Trophoblast cell (in vitro differentiated cells and primary cell): ENCODE measurements at regions not wholly inside any gene's neighbourhood (a gene's known extent, or its start where the extent isn't known, plus 50 kb on each side); places are given as distances from the start of the nearest gene placed in this dataset.
"Not testable (repeated sequence)": the region's sequence is repeated elsewhere in the genome, so short reads cannot be mapped to it uniquely, and the experiment has no call there.

ENCODE experiments used
- DNase-seq, 2 donors: peaks; one replicate each; pipeline ENCODE4 v3.0.0-alpha.2; 2016
- H2AFZ ChIP-seq: 2 replicates; pipeline ENCODE4 v1.6.1; 2013; ENCODE audit warnings: low read length, moderate library complexity, mild to moderate bottlenecking; ENCODE audit not compliant: insufficient read depth, poor library complexity
- H2AK5ac ChIP-seq: 2 replicates; pipeline ENCODE4 v1.6.1; 2013; ENCODE audit warnings: mild to moderate bottlenecking, low read length
- H2BK120ac ChIP-seq: 2 replicates; pipeline ENCODE4 v1.6.1; 2013; ENCODE audit warnings: low read length, mild to moderate bottlenecking, moderate library complexity; ENCODE audit not compliant: insufficient read depth, poor library complexity
- H2BK12ac ChIP-seq: 2 replicates; pipeline ENCODE4 v1.6.1; 2013; ENCODE audit warnings: mild to moderate bottlenecking, low read length, moderate library complexity
- H2BK5ac ChIP-seq: 2 replicates; pipeline ENCODE4 v1.6.1; 2013; ENCODE audit warnings: low read length, low read depth, moderate library complexity, mild to moderate bottlenecking; ENCODE audit not compliant: poor library complexity
- H3K14ac ChIP-seq: 2 replicates; pipeline ENCODE4 v1.6.1; 2013; ENCODE audit warnings: mild to moderate bottlenecking, low read length
- H3K18ac ChIP-seq: 2 replicates; pipeline ENCODE4 v1.6.1; 2013; ENCODE audit warnings: mild to moderate bottlenecking, low read length
- H3K23ac ChIP-seq: 2 replicates; pipeline ENCODE4 v1.6.1; 2013; ENCODE audit warnings: low read length
- H3K27ac ChIP-seq: 2 replicates; pipeline ENCODE4 v1.5.1; 2013; ENCODE audit warnings: low read depth, mild to moderate bottlenecking, inconsistent platforms, low read length, moderate library complexity
- H3K27me3 ChIP-seq: 2 replicates; pipeline ENCODE4 v1.6.1; 2013; ENCODE audit warnings: inconsistent platforms, mild to moderate bottlenecking, low read length, moderate library complexity; ENCODE audit not compliant: insufficient read depth
- H3K36me3 ChIP-seq, 2 experiments: 1 replicate in 1 of 2; 2 replicates in 1 of 2; pipeline ENCODE4 v1.6.1; 2013; ENCODE audit warnings: low read length in 2 of 2, mild to moderate bottlenecking in 2 of 2, moderate library complexity in 1 of 2; ENCODE audit not compliant: insufficient read depth in 2 of 2, control insufficient read depth in 1 of 2
- H3K4ac ChIP-seq: 2 replicates; pipeline ENCODE4 v1.6.1; 2013; ENCODE audit warnings: low read depth, mild to moderate bottlenecking, low read length, moderate library complexity
- H3K4me1 ChIP-seq, 2 experiments: 1 replicate in 1 of 2; 2 replicates in 1 of 2; pipeline ENCODE4 v1.6.1; 2013; ENCODE audit warnings: low read length in 2 of 2, mild to moderate bottlenecking in 2 of 2, moderate library complexity in 1 of 2; ENCODE audit not compliant: insufficient read depth in 2 of 2, control insufficient read depth in 1 of 2
- H3K4me2 ChIP-seq: 2 replicates; pipeline ENCODE4 v1.6.1; 2013; ENCODE audit warnings: inconsistent platforms, mild to moderate bottlenecking, low read length, moderate library complexity
- H3K4me3 ChIP-seq: 2 replicates; pipeline ENCODE4 v1.5.1; 2013; ENCODE audit warnings: mild to moderate bottlenecking, low read depth, low read length, inconsistent platforms
- H3K79me1 ChIP-seq: one replicate; pipeline ENCODE4 v1.6.1; 2013; ENCODE audit warnings: low read length
- H3K79me2 ChIP-seq: 2 replicates; pipeline ENCODE4 v1.6.1; 2013; ENCODE audit warnings: low read length, mild to moderate bottlenecking; ENCODE audit not compliant: control insufficient read depth, insufficient read depth, poor library complexity
- H3K9ac ChIP-seq: 2 replicates; pipeline ENCODE4 v1.6.1; 2013; ENCODE audit warnings: mild to moderate bottlenecking, low read length
- H3K9me3 ChIP-seq: 2 replicates; pipeline ENCODE4 v1.6.1; 2013; ENCODE audit warnings: low read depth, mild to moderate bottlenecking, control low read depth, inconsistent platforms, low read length; ENCODE audit not compliant: insufficient read depth
- H4K12ac ChIP-seq: 2 replicates; pipeline ENCODE4 v1.6.1; 2013; ENCODE audit warnings: low read depth, mild to moderate bottlenecking, low read length, moderate library complexity
- H4K8ac ChIP-seq: 2 replicates; pipeline ENCODE4 v1.6.1; 2013; ENCODE audit warnings: low read depth, mild to moderate bottlenecking, low read length, moderate library complexity
- H4K91ac ChIP-seq: one replicate; pipeline ENCODE4 v1.6.1; 2013; ENCODE audit warnings: low read depth, mild to moderate bottlenecking, low read length, moderate library complexity
- WGBS: extraction: QIAGEN DNeasy Blood & Tissue Kit; methylation state at CpG from one replicate; pipeline ENCODE4 v1.1.7; 2013; ENCODE audit warnings: missing lambda C conversion rate; ENCODE audit not compliant: insufficient read length, insufficient coverage; ENCODE audit errors: extremely low coverage; 5-methylcytosine and 5-hydroxymethylcytosine counted together

DNA sequence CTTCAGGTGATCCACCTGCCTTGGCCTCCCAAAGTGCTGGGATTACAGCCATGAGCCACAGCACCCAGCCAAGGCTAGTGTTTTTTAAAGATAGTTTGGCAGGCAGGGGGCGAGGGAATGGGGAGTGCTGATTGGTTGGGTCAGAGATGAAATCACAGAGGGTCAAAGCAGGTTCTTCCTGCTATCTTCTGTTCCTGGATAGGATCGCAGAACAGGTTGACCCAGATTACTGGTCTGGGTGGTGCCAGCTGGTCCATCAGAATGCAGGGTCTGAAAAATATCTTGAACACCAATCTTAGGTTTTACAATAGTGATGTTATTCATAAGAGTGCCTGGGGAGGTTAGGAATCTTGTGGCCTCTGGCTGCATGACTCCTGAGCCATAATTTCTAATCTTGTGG, 272.2 kb downstream of the CD83 start:
- not testable (repeated sequence) for H2BK5ac ChIP-seq, H3K4me2 ChIP-seq, H3K14ac ChIP-seq, H3K27ac ChIP-seq, H2AK5ac ChIP-seq, H3K36me3 ChIP-seq, H4K12ac ChIP-seq, H3K27me3 ChIP-seq, H3K9ac ChIP-seq, H3K79me1 ChIP-seq, H2AFZ ChIP-seq, H3K9me3 ChIP-seq, H4K8ac ChIP-seq, H4K91ac ChIP-seq, H3K4me1 ChIP-seq, H3K4me3 ChIP-seq, H2BK120ac ChIP-seq, H3K4ac ChIP-seq, H3K18ac ChIP-seq, H2BK12ac ChIP-seq, H3K23ac ChIP-seq, H3K79me2 ChIP-seq
- no CpG with 5 or more reads among the region's 2 CpGs for WGBS
- peak; percentile 89 to 94 for DNase-seq

DNA sequence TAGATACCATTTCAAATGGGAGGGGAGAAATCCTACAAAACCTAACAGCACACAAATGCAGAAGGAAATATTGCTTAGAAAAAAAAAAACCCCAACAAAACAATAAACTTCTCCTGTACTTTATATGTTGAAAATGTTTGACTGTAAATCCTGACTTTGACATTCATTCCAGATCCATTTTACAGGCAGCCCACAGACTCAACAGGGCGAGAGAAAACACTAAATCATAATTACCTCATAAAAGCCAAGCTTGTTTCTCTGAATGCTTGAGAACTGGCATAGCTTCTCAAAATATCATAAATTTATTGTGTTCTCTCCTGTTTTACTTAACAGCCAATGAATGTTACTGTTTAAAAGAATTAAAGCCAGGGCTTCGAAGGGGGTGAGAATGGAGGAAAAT, 273.2 kb downstream of the CD83 start:
- Histone ChIP-seq H3K4me2 (no peak overlapping the region), H3K79me1 (no peaks in the 10 kb centered on the region), H2AK5ac (no peak overlapping the region), H3K23ac (no peak overlapping the region), H2BK120ac (no peak overlapping the region), H3K4me3 (no peak overlapping the region), H4K91ac (no peak overlapping the region), H2BK5ac (no peak overlapping the region), H4K12ac (no peak overlapping the region), H3K9me3 (no peaks in the 10 kb centered on the region), H3K4ac (no peak overlapping the region), H2BK12ac (no peak overlapping the region), H4K8ac (no peak overlapping the region), H3K4me1 (peaks cover 0 to 7% of the 10 kb centered on the region in 2 experiments), H3K18ac (no peak overlapping the region), H3K14ac (no peak overlapping the region), H2AFZ (no peak overlapping the region), H3K9ac (no peak overlapping the region), H3K36me3 (no peaks in the 10 kb centered on the region), H3K79me2 (no peaks in the 10 kb centered on the region), H3K27ac (no peak overlapping the region), H3K27me3 (no peaks in the 10 kb centered on the region)
- no peak for DNase-seq
- WGBS: no CpG with 5 or more reads among the region's 2 CpGs

DNA sequence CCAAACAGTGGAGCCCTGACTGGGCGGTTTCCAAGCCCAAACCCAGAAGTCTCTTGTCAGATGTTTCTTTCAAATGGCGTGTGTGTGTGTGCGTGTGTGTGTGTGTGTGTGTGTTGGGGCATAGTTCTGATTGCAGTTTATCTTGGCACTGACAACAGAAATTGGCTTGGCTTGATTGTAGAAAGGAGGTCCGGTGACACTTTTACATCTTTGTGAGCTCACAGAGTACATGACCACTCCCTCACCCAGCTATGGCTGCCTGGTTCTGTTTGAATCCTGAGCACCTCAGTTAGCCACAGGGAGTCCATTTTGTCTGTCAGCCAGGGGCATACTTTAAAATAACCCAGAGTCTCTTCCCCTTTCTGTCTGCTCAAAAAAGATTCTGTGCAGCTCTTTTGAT, 276.3 kb downstream of the CD83 start:
- H3K14ac ChIP-seq: no peak overlapping the region
- H3K4me2 ChIP-seq: no peak overlapping the region
- H4K91ac ChIP-seq: no peak overlapping the region
- no peaks in the 10 kb centered on the region for H3K79me1 ChIP-seq
- H3K4me3 ChIP-seq: no peak overlapping the region
- no peak overlapping the region for H2AK5ac ChIP-seq
- H2BK5ac ChIP-seq: no peak overlapping the region
- no peak overlapping the region for H3K4ac ChIP-seq
- H3K27ac ChIP-seq: no peak overlapping the region
- H4K8ac ChIP-seq: no peak overlapping the region
- no peak overlapping the region for H4K12ac ChIP-seq
- H3K9ac ChIP-seq: no peak overlapping the region
- H3K79me2 ChIP-seq: no peaks in the 10 kb centered on the region
- H3K36me3 ChIP-seq: no peaks in the 10 kb centered on the region
- no peak overlapping the region for H3K18ac ChIP-seq
- no peak overlapping the region for H2BK12ac ChIP-seq
- H3K27me3 ChIP-seq: no peaks in the 10 kb centered on the region
- H3K9me3 ChIP-seq: no peaks in the 10 kb centered on the region
- no peak overlapping the region for H2AFZ ChIP-seq
- no peak overlapping the region for H2BK120ac ChIP-seq
- H3K4me1 ChIP-seq: peaks cover 3 to 7% of the 10 kb centered on the region in 2 experiments
- no CpG with 5 or more reads among the region's 4 CpGs for WGBS
- DNase-seq: no peak
- no peak overlapping the region for H3K23ac ChIP-seq

DNA sequence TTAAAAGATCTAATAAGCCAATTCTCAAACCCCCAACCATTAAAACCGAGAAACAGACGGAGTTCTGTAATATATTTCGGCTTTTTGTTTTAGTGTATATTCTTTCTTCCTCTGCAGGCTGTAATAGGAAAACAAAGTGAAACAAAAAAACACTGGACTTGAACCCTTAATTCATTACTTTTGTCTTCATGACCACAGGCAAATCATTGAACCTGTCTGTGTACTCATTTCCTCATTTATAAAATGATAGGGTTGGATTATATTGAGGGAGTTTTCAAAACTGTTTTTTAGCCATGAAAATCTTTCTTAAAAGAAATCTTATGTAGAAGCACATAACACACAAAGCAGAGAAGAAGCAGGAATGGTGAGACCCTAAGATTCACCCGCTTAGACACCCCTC, 278.8 kb downstream of the CD83 start:
- no peak overlapping the region for H2AFZ ChIP-seq
- no CpG with 5 or more reads among the region's 4 CpGs for WGBS

More for the DNA sequence above, 278.8 kb downstream of the CD83 start:
- no peak overlapping the region for H2BK12ac ChIP-seq
- peaks cover 3 to 7% of the 10 kb centered on the region in 2 experiments for H3K4me1 ChIP-seq
- H3K27ac ChIP-seq: no peak overlapping the region
- H3K9me3 ChIP-seq: peaks cover under 1% of the 10 kb centered on the region
- no peak overlapping the region for H3K9ac ChIP-seq
- H3K36me3 ChIP-seq: no peaks in the 10 kb centered on the region
- H2AK5ac ChIP-seq: no peak overlapping the region
- no peaks in the 10 kb centered on the region for H3K79me1 ChIP-seq
- H3K4me3 ChIP-seq: no peak overlapping the region
- H4K91ac ChIP-seq: no peak overlapping the region
- no peaks in the 10 kb centered on the region for H3K79me2 ChIP-seq
- no peak overlapping the region for H3K4me2 ChIP-seq
- H2BK5ac ChIP-seq: no peak overlapping the region
- H2BK120ac ChIP-seq: no peak overlapping the region
- H3K14ac ChIP-seq: no peak overlapping the region
- no peak overlapping the region for H3K18ac ChIP-seq
- H3K23ac ChIP-seq: no peak overlapping the region
- H4K8ac ChIP-seq: no peak overlapping the region
- H3K4ac ChIP-seq: no peak overlapping the region
- H3K27me3 ChIP-seq: no peaks in the 10 kb centered on the region
- DNase-seq: no peak
- no peak overlapping the region for H4K12ac ChIP-seq
